Smooth muscle cell (in vitro differentiated cells): ENCODE measurements at regions not wholly inside any gene's neighbourhood (a gene's known extent, or its start where the extent isn't known, plus 50 kb on each side); places are given as distances from the start of the nearest gene placed in this dataset.

ENCODE experiments used
- DNase-seq: peaks from one replicate; lab custom pipeline; 2025; ENCODE audit not compliant: unreplicated experiment; lab: John Stamatoyannopoulos, UW
- H2AFZ ChIP-seq: fragments of 200-600 bp; sonication (generic); 2 replicates; pipeline ENCODE4 v1.6.0; 2016; ENCODE audit warnings: antibody characterized with exemption, low read depth, mild to moderate bottlenecking
- H3F3A ChIP-seq: fragments of 200-600 bp; sonication (generic); 2 replicates; pipeline ENCODE4 v1.6.0; 2017; ENCODE audit warnings: antibody characterized with exemption, low read depth
- H3K27ac ChIP-seq: fragments of 200-600 bp; sonication (generic); 2 replicates; pipeline ENCODE4 v1.5.1; 2016; ENCODE audit warnings: low read depth, mild to moderate bottlenecking
- H3K27me3 ChIP-seq: fragments of 200-600 bp; sonication (generic); 2 replicates; pipeline ENCODE4 v1.6.1; 2016; ENCODE audit warnings: low read depth, mild to moderate bottlenecking
- H3K36me3 ChIP-seq: fragments of 200-600 bp; sonication (generic); 2 replicates; pipeline ENCODE4 v1.5.1; 2016; ENCODE audit warnings: low read depth
- H3K4me1 ChIP-seq: fragments of 200-600 bp; sonication (generic); 2 replicates; pipeline ENCODE4 v1.5.1; 2016; ENCODE audit warnings: low read depth
- H3K4me2 ChIP-seq: fragments of 200-600 bp; sonication (generic); 2 replicates; pipeline ENCODE4 v1.6.0; 2016; ENCODE audit warnings: mild to moderate bottlenecking
- H3K4me3 ChIP-seq: fragments of 200-600 bp; sonication (generic); 2 replicates; pipeline ENCODE4 v1.5.1; 2016; ENCODE audit warnings: mild to moderate bottlenecking
- H3K79me2 ChIP-seq: fragments of 200-600 bp; sonication (generic); 2 replicates; pipeline ENCODE4 v1.6.0; 2016; ENCODE audit warnings: low read depth, mild to moderate bottlenecking
- H3K9ac ChIP-seq: fragments of 200-600 bp; sonication (generic); 2 replicates; pipeline ENCODE4 v1.6.0; 2016; ENCODE audit warnings: low read depth
- H3K9me3 ChIP-seq: fragments of 200-600 bp; sonication (generic); replicated peaks from 2 replicates; pipeline ENCODE4 v1.5.1; 2016; ENCODE audit warnings: low read depth
- H4K20me1 ChIP-seq: fragments of 200-600 bp; sonication (generic); 2 replicates; pipeline ENCODE4 v1.6.0; 2016; ENCODE audit warnings: low read depth
- CTCF ChIP-seq: fragments of 200-600 bp; sonication (generic); IDR thresholded peaks from 2 replicates; pipeline ENCODE4 v1.5.1; 2017; ENCODE audit warnings: borderline replicate concordance, mild to moderate bottlenecking, antibody characterized with exemption; ENCODE audit not compliant: insufficient read depth, poor library complexity, severe bottlenecking
- WGBS: methylation state at CpG from one replicate; pipeline ENCODE4 v1.1.7; 2016; ENCODE audit warnings: low lambda C conversion rate; 5-methylcytosine and 5-hydroxymethylcytosine counted together

GRCh38 chr6:135642912-135643311 is 145.4 kb upstream of the AHI1 start:
- no peak for DNase-seq
- no peak overlapping the region for H2AFZ ChIP-seq
- no peak overlapping the region for H3K27ac ChIP-seq
- no peaks in the 10 kb centered on the region for H3K79me2 ChIP-seq
- H3K9ac ChIP-seq, result no peak overlapping the region
- H4K20me1 ChIP-seq, result no peaks in the 10 kb centered on the region
- H3K4me1 ChIP-seq, result peaks cover 3% of the 10 kb centered on the region
- H3K4me2 ChIP-seq, result no peak overlapping the region
- H3K4me3 ChIP-seq, result no peak overlapping the region
- no peak for TF ChIP-seq CTCF
- no peaks in the 10 kb centered on the region for H3F3A ChIP-seq
- H3K9me3 ChIP-seq, result no peaks in the 10 kb centered on the region
- WGBS, result 90% methylated on average over 3 of the region's 3 CpGs
- no peaks in the 10 kb centered on the region for H3K36me3 ChIP-seq
- H3K27me3 ChIP-seq, result no peaks in the 10 kb centered on the region

GRCh38 chr6:135644394-135644793 is 146.9 kb upstream of the AHI1 start:
- Histone ChIP-seq H3K79me2 (no peaks in the 10 kb centered on the region), H3K4me3 (no peak overlapping the region), H2AFZ (no peak overlapping the region), H3K36me3 (no peaks in the 10 kb centered on the region), H3K4me1 (peaks cover 3% of the 10 kb centered on the region), H4K20me1 (no peaks in the 10 kb centered on the region), H3K9me3 (no peaks in the 10 kb centered on the region), H3F3A (no peaks in the 10 kb centered on the region), H3K27me3 (no peaks in the 10 kb centered on the region), H3K4me2 (no peak overlapping the region), H3K9ac (no peak overlapping the region), H3K27ac (no peak overlapping the region)
- TF ChIP-seq CTCF, result no peak
- no peak for DNase-seq
- WGBS, result 72% methylated on average over 3 of the region's 3 CpGs

- no peak for DNase-seq
- Histone ChIP-seq H3K4me2 (no peak overlapping the region), H3F3A (no peaks in the 10 kb centered on the region), H3K27ac (no peak overlapping the region), H3K79me2 (no peaks in the 10 kb centered on the region), H3K9ac (no peak overlapping the region), H3K9me3 (no peaks in the 10 kb centered on the region), H2AFZ (no peak overlapping the region), H3K4me1 (no peaks in the 10 kb centered on the region), H4K20me1 (no peaks in the 10 kb centered on the region), H3K36me3 (no peaks in the 10 kb centered on the region), H3K4me3 (no peak overlapping the region), H3K27me3 (no peaks in the 10 kb centered on the region)
- no peak for TF ChIP-seq CTCF
Observed at GRCh38 chr6:135647521-135647920, 150.0 kb upstream of the AHI1 start.

GRCh38 chr6:135651964-135652755 is 154.6 kb upstream of the AHI1 start:
- WGBS, result 76% methylated on average over 7 of the region's 7 CpGs
- H3K36me3 ChIP-seq, result no peaks in the 10 kb centered on the region
- H3K4me1 ChIP-seq, result no peaks in the 10 kb centered on the region
- DNase-seq, result no peak
- H3K4me3 ChIP-seq, result no peak overlapping the region
- H3K27me3 ChIP-seq, result no peaks in the 10 kb centered on the region
- no peaks in the 10 kb centered on the region for H3F3A ChIP-seq
- H4K20me1 ChIP-seq, result no peaks in the 10 kb centered on the region
- no peak overlapping the region for H3K9ac ChIP-seq
- TF ChIP-seq CTCF, result no peak
- H3K27ac ChIP-seq, result no peak overlapping the region
- no peak overlapping the region for H3K4me2 ChIP-seq
- no peaks in the 10 kb centered on the region for H3K79me2 ChIP-seq
- no peak overlapping the region for H2AFZ ChIP-seq
- no peaks in the 10 kb centered on the region for H3K9me3 ChIP-seq
